ENCODE measurements at regions not wholly inside any gene's neighbourhood (a gene's known extent, or its start where the extent isn't known, plus 50 kb on each side); places are given as distances from the start of the nearest gene placed in this dataset.

- TF ChIP-seq, protein P1, sequence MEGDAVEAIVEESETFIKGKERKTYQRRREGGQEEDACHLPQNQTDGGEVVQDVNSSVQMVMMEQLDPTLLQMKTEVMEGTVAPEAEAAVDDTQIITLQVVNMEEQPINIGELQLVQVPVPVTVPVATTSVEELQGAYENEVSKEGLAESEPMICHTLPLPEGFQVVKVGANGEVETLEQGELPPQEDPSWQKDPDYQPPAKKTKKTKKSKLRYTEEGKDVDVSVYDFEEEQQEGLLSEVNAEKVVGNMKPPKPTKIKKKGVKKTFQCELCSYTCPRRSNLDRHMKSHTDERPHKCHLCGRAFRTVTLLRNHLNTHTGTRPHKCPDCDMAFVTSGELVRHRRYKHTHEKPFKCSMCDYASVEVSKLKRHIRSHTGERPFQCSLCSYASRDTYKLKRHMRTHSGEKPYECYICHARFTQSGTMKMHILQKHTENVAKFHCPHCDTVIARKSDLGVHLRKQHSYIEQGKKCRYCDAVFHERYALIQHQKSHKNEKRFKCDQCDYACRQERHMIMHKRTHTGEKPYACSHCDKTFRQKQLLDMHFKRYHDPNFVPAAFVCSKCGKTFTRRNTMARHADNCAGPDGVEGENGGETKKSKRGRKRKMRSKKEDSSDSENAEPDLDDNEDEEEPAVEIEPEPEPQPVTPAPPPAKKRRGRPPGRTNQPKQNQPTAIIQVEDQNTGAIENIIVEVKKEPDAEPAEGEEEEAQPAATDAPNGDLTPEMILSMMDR (CRISPR knock-in tag; IDR thresholded peaks at IDR 0.05), result no peak
- TF ChIP-seq SMAD9 (CRISPR knock-in tag; IDR thresholded peaks at IDR 0.05), result no peak
- TF ChIP-seq BRCA1 (CRISPR knock-in tag; IDR thresholded peaks at IDR 0.05), result no peak
- no peak for TF ChIP-seq DNMT3B (CRISPR knock-in tag; conservative IDR thresholded peaks at IDR 0.05)
- no peak for TF ChIP-seq KAT7 (CRISPR knock-in tag; IDR thresholded peaks at IDR 0.05; ENCODE audit: borderline replicate concordance)
These were observed 774.5 kb upstream of the RBFOX1 start for GRCh38 chr16:6558126-6558525.

Data from HepG2 (cell line).